Hypothalamus (tissue), 51 donors: ENCODE measurements at regions not wholly inside any gene's neighbourhood (a gene's known extent, or its start where the extent isn't known, plus 50 kb on each side); places are given as distances from the start of the nearest gene placed in this dataset.
A peak's percentile ranks its signal among the peaks of the same experiment; 100 is the strongest.
"Not testable (repeated sequence)": the region's sequence is repeated elsewhere in the genome, so short reads cannot be mapped to it uniquely, and the experiment has no call there.

Source experiments
- DNase-seq, 51 donors: peaks; one replicate each; lab custom pipeline; 2025; lab: John Stamatoyannopoulos, UW

- no peak for DNase-seq
Measured at GRCh38 chr2:40043641-40044040, 264.6 kb upstream of the THUMPD2 start.

- DNase-seq, result no peak
Measured at GRCh38 chr2:40043191-40043590, 264.1 kb upstream of the THUMPD2 start.

GRCh38 chr2:40041422-40042382 is 262.6 kb upstream of the THUMPD2 start:
- no peak for DNase-seq

- DNase-seq, result no peak
Measured at GRCh38 chr2:40039549-40039948, 260.5 kb upstream of the THUMPD2 start.

- DNase-seq, result no peak
Measured at GRCh38 chr2:40038646-40039045, 259.6 kb upstream of the THUMPD2 start.

DNA sequence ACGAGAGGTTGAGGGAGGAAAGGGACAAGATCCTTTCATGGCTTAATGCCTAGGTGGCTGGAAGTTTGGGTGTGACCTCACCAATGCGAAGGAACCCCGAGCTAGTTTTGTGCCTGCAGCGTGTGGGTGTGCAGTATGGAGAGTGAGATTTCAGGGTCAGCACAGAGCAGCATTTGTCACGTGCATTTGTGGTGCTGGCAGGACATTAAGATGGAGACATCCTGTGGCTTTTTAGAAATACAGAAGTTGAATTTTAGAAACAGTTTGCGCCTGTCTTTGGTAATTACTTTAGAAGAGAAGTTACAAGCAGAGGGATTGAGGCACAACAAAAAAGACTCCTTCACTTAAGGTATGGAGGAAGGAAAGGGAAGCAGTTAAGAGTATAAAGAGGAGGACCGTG is 258.2 kb upstream of the THUMPD2 start:
- DNase-seq, result peak in 7 of 51 donors; percentile 0 to 5 (median 2)

GRCh38 chr2:40036241-40036640 is 257.2 kb upstream of the THUMPD2 start:
- no peak for DNase-seq

- no peak for DNase-seq
Measured at GRCh38 chr2:40034801-40035200, 255.7 kb upstream of the THUMPD2 start.

GRCh38 chr2:40034198-40034597 is 255.1 kb upstream of the THUMPD2 start:
- DNase-seq, result no peak

DNA sequence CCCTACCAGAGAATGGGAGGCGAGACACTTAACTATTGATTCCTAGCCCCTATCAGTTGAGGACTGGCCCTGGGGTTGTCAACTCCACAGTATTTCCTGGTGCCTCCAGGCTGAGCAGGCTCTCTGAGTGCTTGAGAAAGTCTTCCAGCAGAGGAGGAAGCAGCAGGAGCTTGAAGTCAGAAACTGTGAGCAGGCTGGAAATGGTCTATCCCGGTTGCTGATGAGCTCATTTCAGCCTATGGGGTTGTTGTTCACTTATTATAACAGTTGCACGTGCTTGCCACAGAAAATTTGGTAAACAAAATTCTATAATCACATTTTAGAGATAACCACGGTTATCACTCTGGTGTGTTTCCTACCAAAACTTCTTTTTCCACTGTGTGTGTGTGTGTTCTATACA is 254.7 kb upstream of the THUMPD2 start:
- no peak for DNase-seq

GRCh38 chr2:40032650-40033319 is 253.7 kb upstream of the THUMPD2 start:
- no peak for DNase-seq

- DNase-seq, result no peak
Measured at GRCh38 chr2:40030456-40030975, 251.5 kb upstream of the THUMPD2 start.

GRCh38 chr2:40028792-40029488 is 249.9 kb upstream of the THUMPD2 start:
- DNase-seq, result peak in 1 of 51 donors; percentile 18

DNA sequence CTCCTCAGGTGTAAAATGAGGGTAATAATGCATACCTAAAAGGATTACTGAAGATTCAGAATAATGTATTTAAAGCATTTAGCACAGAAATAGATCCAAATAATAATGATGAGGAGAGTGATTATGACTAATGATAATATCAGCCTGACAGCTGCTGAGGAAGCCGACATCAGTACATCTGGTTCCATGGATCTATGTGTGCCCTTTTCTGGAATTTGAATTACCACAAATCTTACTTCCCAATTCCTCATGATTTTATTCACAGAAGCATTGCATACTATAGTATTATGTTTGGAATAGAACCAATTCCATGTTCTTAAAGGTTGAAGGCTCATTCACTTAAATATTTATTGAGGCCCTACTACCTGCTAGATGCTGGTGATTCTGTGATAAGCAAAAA is 248.9 kb upstream of the THUMPD2 start:
- DNase-seq, result no peak

GRCh38 chr2:40025276-40025675 is 246.2 kb upstream of the THUMPD2 start:
- not testable (repeated sequence) for DNase-seq

GRCh38 chr2:40020997-40021396 is 241.9 kb upstream of the THUMPD2 start:
- DNase-seq, result no peak

DNA sequence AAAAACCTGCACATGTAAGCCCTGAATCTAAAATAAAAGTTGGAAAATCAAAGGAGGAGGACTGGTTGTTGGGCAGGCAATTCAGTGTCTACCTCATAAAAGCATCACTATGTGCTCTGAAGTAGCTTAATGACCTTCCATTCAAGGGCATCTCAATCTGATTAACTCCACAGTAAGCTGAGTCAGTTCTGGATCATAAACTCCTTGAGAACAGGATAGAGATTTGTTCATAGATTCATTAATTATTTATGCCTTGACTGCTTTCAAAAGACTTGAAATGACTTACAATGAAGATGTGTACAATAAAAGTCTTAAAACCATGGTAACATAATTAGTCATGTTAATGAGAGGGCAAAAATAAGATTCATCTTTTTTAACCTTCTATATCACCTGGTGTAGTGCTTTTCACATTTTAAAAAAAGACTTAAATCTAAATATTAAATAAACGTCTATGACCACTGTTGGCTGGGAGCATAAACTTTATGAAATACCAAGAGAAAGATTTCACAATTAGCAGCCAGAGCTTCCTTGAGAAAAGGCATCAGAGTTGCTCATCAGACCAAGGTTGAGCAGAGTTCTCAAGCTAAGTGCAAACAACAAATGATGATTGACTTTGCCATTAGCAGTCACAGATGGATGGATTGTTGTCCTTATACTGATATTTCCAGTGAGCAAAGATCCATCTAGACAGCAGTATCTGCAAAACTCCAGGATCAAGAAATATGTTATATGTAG is 237.3 kb upstream of the THUMPD2 start:
- DNase-seq, result no peak

- DNase-seq, result not testable (repeated sequence)
Measured at GRCh38 chr2:40013962-40014361, 234.9 kb upstream of the THUMPD2 start.

DNA sequence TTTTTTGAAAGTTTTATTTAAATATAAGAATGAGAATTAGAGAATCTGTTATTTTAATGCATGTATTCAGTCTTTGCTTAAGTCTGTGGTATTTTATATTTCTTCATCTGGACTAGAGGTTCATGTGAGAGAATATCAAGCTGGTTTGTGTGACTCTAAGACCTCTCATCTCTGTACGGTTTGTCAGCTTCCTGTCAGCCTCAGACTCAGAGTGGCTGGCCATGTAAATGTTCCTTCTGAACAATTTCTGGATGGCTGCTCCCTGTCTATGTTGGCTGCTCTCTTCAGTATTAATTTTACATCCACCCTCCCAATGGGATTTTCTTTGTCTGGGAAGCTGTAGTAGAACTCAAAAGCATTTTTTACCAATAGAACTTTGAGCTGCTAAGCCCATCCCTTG is 225.3 kb upstream of the THUMPD2 start:
- DNase-seq, result no peak

- no peak for DNase-seq
Measured at GRCh38 chr2:40002339-40002738, 223.3 kb upstream of the THUMPD2 start.
